GM19455 (cell line): ENCODE measurements at regions not wholly inside any gene's neighbourhood (a gene's known extent, or its start where the extent isn't known, plus 50 kb on each side); places are given as distances from the start of the nearest gene placed in this dataset.

ENCODE experiments used
- ATAC-seq: cut with Tn5 transposase; IDR thresholded peaks from one replicate; pipeline ENCODE4 v1.9.1; 2021; ENCODE audit not compliant: unreplicated experiment

- no peak for ATAC-seq
These were observed 280.3 kb downstream of the HACE1 start for GRCh38 chr6:104579310-104579863.

DNA sequence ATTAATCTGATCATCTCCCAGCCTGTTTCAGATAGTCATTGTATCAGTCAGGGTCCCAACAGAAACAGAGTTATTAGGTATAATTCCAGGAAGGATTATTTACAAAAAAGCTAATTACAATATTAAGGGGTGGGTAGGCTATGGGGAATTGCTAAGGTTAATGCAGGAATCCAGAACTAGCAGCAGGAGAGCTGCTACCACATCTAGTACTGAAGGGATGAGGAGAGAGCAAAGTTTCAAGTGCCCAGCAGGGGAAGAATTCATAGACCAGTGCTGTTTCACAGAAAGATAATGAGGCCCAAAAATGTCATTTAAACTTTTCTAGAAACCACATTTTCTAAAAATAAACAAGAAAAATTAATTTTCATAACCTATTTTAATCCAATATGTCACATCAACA is 284.2 kb downstream of the HACE1 start:
- no peak for ATAC-seq

DNA sequence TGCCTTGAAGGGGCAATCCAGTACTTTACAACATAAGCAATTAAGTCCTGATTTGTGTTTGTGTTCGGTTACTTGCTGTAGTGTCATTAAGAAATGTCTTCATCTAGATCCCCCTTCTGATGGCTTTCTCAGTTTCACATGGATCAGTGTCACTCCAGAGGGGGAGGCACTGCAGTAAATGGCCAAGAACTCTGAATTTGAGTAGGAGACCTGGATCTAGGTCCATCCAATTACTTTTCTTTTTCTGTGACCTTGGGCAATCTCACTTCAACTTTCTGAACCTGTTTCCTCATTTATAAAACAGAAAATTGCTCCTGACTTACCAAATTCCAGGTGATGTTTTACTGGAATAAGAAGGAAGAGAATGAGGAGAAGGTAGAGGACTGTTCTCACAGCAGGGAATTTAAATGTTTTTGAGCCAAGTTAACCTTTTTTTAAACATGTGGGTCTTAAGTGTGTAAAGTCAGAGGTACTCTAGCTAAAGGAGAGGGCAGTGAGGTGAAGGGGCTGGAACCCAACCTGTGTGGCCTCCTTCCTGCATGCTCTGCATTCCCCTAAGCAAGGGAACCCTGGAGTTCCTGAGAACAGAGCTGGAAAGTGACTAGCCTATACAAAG is 285.5 kb downstream of the HACE1 start:
- ATAC-seq: no peak

- ATAC-seq: no peak
These were observed 286.4 kb downstream of the HACE1 start for GRCh38 chr6:104573350-104573749.

DNA sequence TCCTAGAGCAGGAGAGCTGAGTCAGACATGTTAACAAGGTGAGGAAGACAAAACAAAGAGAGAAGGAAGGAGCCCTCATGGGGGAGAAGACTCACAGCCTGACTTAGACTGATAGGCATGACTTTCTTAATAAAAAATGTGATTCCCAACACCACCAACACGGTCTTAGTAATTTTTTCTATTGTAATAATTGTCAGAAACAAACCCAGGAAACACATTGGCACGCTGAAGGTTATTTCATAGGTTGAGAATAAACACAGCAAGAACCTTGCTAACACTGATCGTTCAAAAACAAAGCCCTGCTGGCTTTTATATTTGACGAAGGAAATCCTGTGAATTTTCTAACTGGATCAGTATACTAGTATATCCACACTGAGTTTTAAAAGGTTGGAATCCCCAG is 286.8 kb downstream of the HACE1 start:
- no peak for ATAC-seq

- ATAC-seq: no peak
These were observed 293.3 kb downstream of the HACE1 start for GRCh38 chr6:104566411-104566810.

DNA sequence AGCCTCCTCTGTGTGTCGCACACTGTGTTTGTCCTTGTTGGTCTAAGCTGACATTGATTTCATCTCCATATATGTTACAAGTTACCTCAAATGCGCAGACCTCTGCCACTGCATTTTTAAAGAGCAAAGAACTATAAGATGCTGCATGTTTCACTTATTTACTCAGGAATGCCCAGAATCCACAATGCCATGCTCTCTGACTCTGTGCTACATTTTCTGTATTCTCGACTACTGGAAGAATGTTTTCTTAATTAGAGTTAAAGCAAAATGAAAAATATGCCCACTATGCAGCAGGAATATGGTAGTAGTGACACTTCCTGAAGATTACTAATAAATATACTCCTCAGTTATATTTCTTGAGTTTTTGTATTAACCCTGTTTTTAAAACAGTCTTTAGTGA is 296.4 kb downstream of the HACE1 start:
- no peak for ATAC-seq

GRCh38 chr6:104559435-104560202 is 300.1 kb downstream of the HACE1 start:
- no peak for ATAC-seq

DNA sequence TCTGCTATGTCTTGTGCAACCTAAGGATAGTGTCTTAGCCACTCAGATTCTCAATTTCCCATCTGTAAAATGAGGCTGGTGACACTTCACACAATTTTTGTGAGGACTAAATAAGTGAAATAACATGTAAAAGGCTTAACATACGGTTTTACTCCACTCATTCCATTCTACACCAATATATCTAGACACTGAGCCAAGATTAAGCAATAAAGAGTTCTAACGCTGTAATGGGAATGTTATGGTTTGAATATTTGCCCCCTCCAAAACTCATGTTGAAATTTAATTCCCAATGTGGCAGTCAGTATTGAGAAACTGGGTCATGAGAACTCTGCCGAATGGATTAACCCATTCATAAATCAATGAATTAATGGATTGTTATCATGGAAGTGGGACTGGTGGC is 301.0 kb downstream of the HACE1 start:
- no peak for ATAC-seq

GRCh38 chr6:104548297-104548696 is 311.4 kb downstream of the HACE1 start:
- no peak for ATAC-seq

DNA sequence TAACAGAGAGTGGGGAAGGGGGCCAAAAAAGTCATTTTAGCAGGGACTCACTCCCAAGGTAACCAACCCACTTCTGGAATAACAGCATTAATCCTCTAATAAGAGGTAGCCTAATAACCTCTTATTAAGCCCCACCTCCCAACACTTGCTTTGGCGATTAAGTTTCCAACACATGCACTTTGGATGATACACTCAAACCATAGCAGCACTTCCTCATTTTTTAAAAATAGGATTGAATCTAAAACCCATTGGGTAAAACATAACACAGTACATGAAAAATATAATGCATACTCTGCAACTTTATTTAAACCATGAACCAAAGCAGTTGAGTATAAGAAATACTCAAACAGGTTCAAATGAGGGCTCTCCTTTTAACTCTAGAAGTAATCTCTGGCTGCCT is 318.3 kb downstream of the HACE1 start:
- ATAC-seq: no peak

DNA sequence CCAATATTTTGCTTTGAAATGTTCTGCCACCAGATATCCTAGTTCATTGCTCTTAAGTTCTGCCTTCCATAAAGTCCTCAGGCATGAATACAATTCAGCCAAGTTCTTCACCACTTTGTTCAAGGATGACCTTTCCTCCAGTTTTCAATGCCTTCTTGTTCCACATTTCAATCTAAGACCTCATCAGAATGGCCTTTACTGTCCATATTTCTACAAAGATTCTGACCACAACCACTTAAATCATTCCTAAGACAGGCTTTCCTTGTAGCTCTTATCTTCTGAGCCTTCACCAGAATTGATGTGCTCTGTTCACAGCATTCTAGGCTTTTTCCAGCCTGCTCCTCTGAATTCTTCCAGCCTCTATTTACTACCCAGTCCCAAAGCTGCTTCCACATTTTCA is 319.0 kb downstream of the HACE1 start:
- ATAC-seq: no peak

- ATAC-seq: no peak
These were observed 320.5 kb downstream of the HACE1 start for GRCh38 chr6:104539173-104539572.

GRCh38 chr6:104537872-104538271 is 321.8 kb downstream of the HACE1 start:
- ATAC-seq: no peak

- ATAC-seq: no peak
These were observed 322.5 kb downstream of the HACE1 start for GRCh38 chr6:104537180-104537579.

DNA sequence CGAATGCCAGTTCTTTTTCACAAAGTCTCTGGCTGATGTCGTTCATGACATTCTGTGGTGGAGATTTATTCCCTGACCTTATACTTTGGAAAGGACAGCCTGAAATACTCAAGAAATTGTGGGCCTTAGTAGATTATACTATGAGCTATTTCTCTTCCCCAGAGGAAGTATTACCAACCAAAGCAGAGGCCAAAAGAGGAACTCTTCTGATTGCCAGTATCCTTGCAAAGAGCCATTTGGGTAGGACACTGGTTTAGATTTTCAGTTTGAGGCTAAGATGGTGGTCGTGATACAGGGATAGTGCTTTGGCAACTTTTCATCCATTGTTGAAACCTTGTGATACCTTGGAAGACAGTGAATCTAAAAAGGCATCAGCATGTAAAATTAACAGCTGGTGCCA is 327.3 kb downstream of the HACE1 start:
- ATAC-seq: no peak

GRCh38 chr6:104531646-104532045 is 328.1 kb downstream of the HACE1 start:
- no peak for ATAC-seq

DNA sequence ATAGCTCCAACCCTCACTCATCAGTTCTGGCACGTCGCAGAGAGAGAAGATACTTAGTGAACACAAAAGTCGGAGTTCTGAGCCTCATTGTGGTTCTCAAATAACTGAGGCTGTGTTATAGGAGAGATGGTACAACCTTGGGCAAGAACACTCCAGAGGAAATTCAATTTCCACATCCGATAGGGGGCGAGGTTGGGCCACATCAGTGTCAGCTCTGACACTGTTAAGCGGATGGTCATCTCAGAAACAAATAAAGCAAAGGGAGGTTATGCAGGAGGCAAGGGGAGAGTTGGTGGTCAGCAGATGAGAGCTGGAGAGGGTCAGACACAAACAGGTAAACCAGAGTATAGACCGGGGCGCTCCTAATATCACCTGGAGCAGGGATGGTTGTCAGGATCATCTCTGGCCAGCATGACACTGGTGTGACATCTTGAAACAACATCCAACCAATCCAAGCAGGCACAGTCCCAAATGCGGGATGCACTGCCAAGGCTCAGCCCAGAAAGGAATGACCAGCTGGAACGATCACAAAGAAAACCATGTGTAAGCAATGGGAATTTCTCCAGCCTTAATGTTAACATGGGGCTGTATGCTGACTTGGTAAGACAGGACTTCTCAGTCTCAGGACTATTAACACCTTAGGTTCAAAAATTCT is 331.8 kb downstream of the HACE1 start:
- ATAC-seq: no peak

- no peak for ATAC-seq
These were observed 332.4 kb downstream of the HACE1 start for GRCh38 chr6:104527311-104527710.

- ATAC-seq: no peak
These were observed 333.3 kb downstream of the HACE1 start for GRCh38 chr6:104526376-104526775.

GRCh38 chr6:104525677-104526322 is 333.9 kb downstream of the HACE1 start:
- peak; percentile 99 for ATAC-seq
